ENCODE measurements at regions not wholly inside any gene's neighbourhood (a gene's known extent, or its start where the extent isn't known, plus 50 kb on each side); places are given as distances from the start of the nearest gene placed in this dataset.

- ChIA-PET POLR2A (no interaction called here), CTCF (no interaction called here)
- DNase-seq (ENCODE audit: low read depth, low spot score), result no peak
- no peak overlapping the region for H3K4me3 ChIP-seq (ENCODE audit: low read depth, low read length)
- TF ChIP-seq CTCF (IDR thresholded peaks at IDR 0.05; ENCODE audit: insufficient read depth, low read length, missing control alignments), result no peak
These were observed 1188.3 kb upstream of the CNTN5 start for GRCh38 chr11:97832451-97832850.

GRCh38 chr11:97833412-97833811, 1187.3 kb upstream of the CNTN5 start:
- POLR2A ChIA-PET, result no interaction called here
- no peak for TF ChIP-seq CTCF (IDR thresholded peaks at IDR 0.05; ENCODE audit: insufficient read depth, low read length, missing control alignments)
- DNase-seq (ENCODE audit: low read depth, low spot score), result no peak
- CTCF ChIA-PET, result no interaction called here
- H3K4me3 ChIP-seq (ENCODE audit: low read depth, low read length), result no peak overlapping the region

- TF ChIP-seq CTCF (IDR thresholded peaks at IDR 0.05; ENCODE audit: insufficient read depth, low read length, missing control alignments), result no peak
- ChIA-PET CTCF (no interaction called here), POLR2A (no interaction called here)
These were observed 1176.7 kb upstream of the CNTN5 start for GRCh38 chr11:97844016-97844415.

GRCh38 chr11:97847730-97848129, 1173.0 kb upstream of the CNTN5 start:
- no peak overlapping the region for H3K4me3 ChIP-seq (ENCODE audit: low read depth, low read length)
- ChIA-PET POLR2A (no interaction called here), CTCF (no interaction called here)
- no peak for DNase-seq (ENCODE audit: low read depth, low spot score)
- TF ChIP-seq CTCF (IDR thresholded peaks at IDR 0.05; ENCODE audit: insufficient read depth, low read length, missing control alignments), result no peak

More at GRCh38 chr11:97844016-97844415, 1176.7 kb upstream of the CNTN5 start:
- no peak for DNase-seq (ENCODE audit: low read depth, low spot score)
- H3K4me3 ChIP-seq (ENCODE audit: low read depth, low read length), result no peak overlapping the region

- DNase-seq (ENCODE audit: low read depth, low spot score), result no peak
- TF ChIP-seq CTCF (IDR thresholded peaks at IDR 0.05; ENCODE audit: insufficient read depth, low read length, missing control alignments), result no peak
- POLR2A ChIA-PET, result no interaction called here
- CTCF ChIA-PET, result no interaction called here
- no peak overlapping the region for H3K4me3 ChIP-seq (ENCODE audit: low read depth, low read length)
These were observed 1170.0 kb upstream of the CNTN5 start for GRCh38 chr11:97850701-97851100.

GRCh38 chr11:97854357-97854756, 1166.4 kb upstream of the CNTN5 start:
- no peak for DNase-seq (ENCODE audit: low read depth, low spot score)
- CTCF ChIA-PET, result no interaction called here
- no peak overlapping the region for H3K4me3 ChIP-seq (ENCODE audit: low read depth, low read length)
- TF ChIP-seq CTCF (IDR thresholded peaks at IDR 0.05; ENCODE audit: insufficient read depth, low read length, missing control alignments), result no peak
- POLR2A ChIA-PET, result no interaction called here
